GM19239 (cell line): ENCODE measurements at regions not wholly inside any gene's neighbourhood (a gene's known extent, or its start where the extent isn't known, plus 50 kb on each side); places are given as distances from the start of the nearest gene placed in this dataset.

Experiments
- DNase-seq: peaks from one replicate; pipeline ENCODE4 v3.0.0; 2011; ENCODE audit warnings: low spot score; ENCODE audit not compliant: insufficient read length
- FAIRE-seq: peaks from 2 replicates; lab custom pipeline; 2011; peaks lifted over from hg19 to GRCh38; lab: Jason Lieb, UNC

DNA sequence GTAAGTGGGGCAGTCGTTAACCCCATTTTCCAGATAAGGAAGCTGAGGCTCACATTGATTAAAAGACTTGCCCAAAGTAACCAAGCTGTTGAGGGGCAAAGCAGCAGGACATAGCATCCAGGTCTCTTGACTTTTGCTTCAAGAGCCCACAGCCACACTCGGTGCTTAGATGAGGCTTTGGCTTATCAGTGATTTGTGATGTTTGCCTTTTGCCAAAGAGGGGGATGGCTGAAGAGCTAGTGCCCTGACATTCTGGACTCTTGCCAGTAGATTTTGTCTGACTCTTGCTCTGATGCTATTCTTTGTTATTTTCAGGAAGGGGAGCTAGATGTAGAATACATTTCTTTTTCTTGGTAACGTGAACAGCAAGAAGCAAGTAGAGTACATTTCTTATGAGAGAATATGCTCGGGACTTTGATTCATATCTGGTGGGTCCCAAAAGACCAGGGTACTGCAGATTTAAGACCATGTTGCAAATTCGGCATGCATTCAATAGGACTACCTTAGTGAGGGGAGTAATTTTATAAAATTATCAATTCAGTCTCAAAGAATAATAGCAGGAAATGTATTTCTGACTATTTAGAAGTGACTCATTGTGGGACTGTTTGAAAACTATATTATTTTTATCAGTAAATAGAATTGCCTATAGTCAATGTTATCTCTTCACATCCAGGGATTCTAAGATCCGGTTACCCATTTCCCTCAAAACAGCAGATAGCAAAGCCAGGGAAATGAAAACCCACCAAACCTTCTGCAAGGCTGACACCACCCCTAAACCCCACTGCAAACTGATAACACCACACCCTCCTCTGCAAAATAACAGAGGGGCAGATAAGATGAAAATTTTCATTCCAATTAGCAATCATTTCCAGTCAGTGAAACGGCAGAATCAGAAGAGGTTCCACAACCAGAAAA lies 180.0 kb upstream of the BMPER start:
- FAIRE-seq, result no peak
- DNase-seq, result no peak

- no peak for FAIRE-seq
- no peak for DNase-seq
Measured at GRCh38 chr7:33726582-33726981, 178.8 kb upstream of the BMPER start.

GRCh38 chr7:33727315-33727714 lies 178.0 kb upstream of the BMPER start:
- no peak for FAIRE-seq
- DNase-seq, result no peak

GRCh38 chr7:33728873-33729551 lies 176.3 kb upstream of the BMPER start:
- DNase-seq, result no peak
- no peak for FAIRE-seq

- FAIRE-seq, result no peak
- no peak for DNase-seq
Measured at GRCh38 chr7:33729726-33730125, 175.6 kb upstream of the BMPER start.

GRCh38 chr7:33730958-33731357 lies 174.4 kb upstream of the BMPER start:
- FAIRE-seq, result no peak

DNA sequence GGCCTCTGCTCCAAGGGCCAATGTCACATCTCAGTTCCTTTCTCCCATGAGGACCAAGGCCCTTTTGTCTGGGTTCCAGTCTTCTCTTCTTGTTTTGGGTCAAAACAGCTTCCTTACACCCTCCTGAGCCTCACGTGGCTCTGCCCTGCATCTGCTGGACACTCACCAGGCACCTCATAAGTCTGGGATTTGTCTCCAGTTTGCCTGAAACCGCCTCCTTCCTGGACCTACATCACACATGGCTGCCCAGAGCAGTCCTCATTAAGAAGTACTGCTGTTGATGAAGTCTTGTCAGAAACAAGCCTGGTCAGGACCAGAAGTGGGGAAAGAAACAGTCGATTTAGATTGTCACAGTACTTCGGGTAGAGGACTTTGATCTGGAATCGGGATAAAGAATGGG lies 173.4 kb upstream of the BMPER start:
- no peak for FAIRE-seq
- DNase-seq, result no peak

More at GRCh38 chr7:33730958-33731357, 174.4 kb upstream of the BMPER start:
- no peak for DNase-seq

GRCh38 chr7:33732462-33732861 lies 172.9 kb upstream of the BMPER start:
- no peak for FAIRE-seq
- DNase-seq, result no peak

- FAIRE-seq (no peak), DNase-seq (no peak)
Measured at GRCh38 chr7:33733870-33734650, 171.3 kb upstream of the BMPER start.

GRCh38 chr7:33735403-33735802 lies 169.9 kb upstream of the BMPER start:
- no peak for DNase-seq
- FAIRE-seq, result no peak

DNA sequence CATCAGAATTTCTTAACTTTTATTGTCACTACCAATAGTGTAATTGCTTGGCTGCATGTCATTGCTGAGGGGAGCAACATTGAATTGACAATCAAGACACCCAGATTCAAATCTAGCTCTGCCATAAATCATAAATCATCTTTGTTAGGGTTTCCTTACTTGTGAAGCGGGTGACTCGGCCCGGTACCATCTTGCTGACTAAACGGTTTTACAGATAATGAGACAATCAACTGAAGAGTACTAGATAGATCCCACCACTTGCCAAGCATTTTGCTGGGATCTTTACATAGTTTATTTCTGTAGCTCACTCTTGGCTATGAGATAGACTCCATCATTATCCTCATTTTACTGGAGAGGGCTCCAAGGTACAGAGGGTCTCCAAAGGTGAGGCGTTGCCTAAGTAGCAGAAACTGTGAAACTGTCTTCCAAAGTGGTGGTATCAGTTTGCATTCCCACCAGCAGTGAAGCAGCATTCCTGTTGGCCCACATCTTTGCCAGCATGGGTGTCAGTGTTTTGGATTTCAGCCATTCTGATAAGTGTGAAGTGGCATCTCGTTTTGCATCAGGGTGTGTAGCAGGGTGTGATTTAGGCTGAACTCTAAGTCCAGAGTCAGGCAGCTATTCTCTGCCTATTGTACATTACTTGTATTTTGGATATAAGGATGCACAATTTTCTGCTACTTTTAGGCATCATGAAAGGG lies 168.7 kb upstream of the BMPER start:
- no peak for FAIRE-seq
- DNase-seq, result no peak

DNA sequence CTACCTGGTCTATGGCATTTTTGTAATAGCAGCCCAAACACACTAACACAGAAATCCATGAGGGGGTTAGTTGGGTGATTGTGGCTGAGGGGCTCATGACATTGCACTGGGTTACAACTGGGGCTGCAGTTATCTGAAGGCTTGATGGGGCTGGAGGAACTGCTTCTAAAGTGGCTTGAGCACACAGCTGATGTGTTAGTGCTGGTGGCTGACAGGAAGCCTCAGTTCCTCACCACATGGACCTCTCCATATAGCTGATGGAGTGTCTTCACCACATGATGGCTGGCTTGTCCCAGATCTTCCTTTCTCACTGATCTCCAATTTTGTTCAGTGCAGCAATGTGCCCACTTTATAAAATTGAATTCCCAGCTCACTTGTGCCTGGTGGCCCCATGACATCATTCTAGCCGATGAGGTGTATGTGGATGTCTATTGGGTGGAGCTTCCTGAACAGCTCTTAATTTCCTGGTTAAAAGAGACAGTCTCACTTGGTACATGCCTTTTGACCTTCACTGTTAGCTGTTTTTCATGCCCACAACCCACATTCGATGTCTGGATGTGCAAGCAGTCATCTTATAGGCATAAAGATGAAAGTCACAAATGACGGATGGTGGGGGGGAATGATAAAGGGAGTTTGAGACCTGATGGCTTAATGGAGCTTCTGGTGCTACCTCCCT lies 166.9 kb upstream of the BMPER start:
- DNase-seq, result no peak
- FAIRE-seq, result no peak

DNA sequence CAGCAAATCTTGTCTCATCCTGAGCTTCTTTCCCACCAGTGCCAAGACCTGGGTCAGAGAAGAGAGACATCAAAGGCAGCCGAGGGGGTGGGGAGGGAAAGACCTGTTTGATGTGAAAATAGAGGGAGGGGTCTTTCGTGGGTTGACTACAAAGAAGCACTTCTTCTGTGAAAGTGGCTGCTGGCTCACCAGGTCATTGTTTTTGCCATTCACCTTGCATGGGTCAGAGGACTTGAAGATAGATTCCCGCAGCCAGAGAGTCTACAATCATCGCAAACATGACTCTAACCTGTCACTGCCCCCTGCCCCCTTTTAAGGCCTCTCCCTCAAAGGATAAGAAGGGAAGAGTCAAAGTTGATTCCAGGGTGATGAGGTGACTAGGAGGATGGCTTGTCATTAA lies 166.1 kb upstream of the BMPER start:
- FAIRE-seq (no peak), DNase-seq (no peak)

GRCh38 chr7:33742521-33742920 lies 162.8 kb upstream of the BMPER start:
- FAIRE-seq (no peak), DNase-seq (no peak)

DNA sequence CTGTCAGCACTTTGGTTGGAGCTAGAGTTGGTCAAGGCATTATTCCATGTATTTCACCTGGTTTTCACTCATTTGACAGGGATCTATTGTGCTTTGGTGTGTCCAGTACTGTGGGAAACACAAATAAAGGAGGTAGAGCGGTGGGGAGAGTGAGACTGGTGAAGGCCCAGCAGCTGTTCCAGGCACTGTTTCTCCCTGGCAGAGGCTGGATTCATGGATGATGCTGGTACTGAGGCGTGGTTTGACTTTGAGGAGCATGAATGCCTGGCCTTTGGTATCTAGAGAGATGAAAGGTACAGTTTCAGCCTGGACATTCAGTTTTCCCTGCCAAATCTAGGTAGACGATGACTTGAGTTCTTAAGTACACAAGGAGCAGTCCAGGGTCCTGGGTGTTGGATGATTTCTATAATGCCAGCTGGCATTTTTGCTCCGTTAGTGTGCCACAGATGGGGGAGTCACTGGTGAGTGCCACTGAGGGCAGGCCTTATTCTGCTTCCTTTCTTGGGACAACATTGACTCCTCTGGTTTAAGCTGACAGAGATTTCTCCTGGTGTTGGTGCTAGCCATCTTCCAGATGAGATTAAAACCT lies 162.2 kb upstream of the BMPER start:
- DNase-seq (no peak), FAIRE-seq (no peak)

- DNase-seq (no peak), FAIRE-seq (no peak)
Measured at GRCh38 chr7:33743594-33743993, 161.7 kb upstream of the BMPER start.

DNA sequence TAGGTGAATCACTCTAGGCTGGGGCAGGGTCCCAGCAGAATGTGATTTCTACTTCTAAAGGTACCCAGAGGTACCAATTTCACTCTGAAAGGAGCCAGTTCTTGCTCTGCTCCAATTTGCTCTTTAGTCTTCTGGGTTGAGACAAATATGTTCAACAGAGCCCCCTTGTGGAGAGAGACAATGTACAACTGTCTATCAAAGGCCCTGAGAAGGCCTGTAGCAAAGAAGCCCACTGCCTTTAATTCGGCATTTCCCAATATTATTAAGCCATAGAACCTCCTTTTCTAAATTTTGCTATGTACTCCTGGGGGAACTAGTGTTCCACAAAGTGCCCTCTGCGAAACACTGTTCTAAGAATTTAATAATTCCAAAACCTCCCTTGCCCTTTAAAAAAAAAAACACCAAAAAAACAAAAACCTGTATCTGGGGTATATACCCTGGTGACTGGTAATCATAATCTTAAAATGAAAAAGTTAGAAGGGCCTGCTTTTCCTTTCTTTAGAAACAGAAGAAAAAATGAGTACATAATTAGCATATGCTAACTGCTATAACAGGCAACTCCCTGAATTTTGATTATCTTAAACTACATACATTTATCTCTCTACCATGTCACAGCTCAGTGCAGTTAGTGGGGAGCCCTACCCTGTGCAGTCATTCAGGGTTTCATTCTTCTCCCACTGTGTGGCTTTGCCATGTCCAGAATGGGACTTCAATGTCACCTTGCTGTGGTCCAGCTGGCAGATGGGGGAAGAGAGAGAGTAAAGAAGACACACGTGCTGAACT lies 160.9 kb upstream of the BMPER start:
- FAIRE-seq, result no peak
- DNase-seq, result peak; percentile 8

- FAIRE-seq (no peak), DNase-seq (no peak)
Measured at GRCh38 chr7:33745934-33746333, 159.4 kb upstream of the BMPER start.

DNA sequence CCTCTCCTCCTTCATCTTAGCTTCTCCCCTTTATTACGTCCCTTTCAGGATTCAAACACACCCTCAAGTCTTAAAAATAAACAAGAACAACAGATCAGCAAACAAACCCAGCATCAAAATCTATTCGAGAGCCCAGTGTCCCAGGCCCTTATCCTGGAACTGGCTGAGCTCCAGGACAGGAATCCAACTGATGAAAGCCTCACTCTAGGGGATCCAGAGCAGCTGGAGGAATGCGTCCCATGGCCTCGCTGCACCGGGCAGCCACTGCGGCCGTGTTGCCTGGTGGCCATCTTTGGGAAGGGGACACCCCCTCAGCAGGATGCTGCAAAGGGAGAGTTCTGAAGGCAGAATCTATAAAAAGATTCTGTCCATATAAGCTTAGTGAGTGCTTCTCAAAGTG lies 156.5 kb upstream of the BMPER start:
- FAIRE-seq (no peak), DNase-seq (no peak)
